ENCODE measurements at regions not wholly inside any gene's neighbourhood (a gene's known extent, or its start where the extent isn't known, plus 50 kb on each side); places are given as distances from the start of the nearest gene placed in this dataset.

DNA sequence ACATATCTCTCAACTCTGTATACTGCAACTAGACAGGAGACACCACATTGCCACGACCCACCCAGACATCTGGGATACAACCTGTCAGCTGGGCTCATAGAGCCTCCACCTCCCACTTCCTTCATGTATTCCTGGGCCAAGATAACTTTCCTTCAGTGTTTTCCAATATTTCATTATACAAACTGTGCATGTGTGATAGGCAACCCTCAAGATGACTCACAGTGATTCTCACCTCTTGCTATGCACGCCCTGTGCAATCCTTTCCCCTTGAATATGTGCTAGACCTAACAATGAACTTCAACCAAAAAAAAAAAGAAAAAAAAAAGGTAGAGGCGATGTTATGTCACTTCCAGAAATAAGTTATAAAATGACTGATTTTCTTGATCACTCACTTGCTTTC, 138.0 kb upstream of the ALCAM start:
- TF ChIP-seq, protein P1, sequence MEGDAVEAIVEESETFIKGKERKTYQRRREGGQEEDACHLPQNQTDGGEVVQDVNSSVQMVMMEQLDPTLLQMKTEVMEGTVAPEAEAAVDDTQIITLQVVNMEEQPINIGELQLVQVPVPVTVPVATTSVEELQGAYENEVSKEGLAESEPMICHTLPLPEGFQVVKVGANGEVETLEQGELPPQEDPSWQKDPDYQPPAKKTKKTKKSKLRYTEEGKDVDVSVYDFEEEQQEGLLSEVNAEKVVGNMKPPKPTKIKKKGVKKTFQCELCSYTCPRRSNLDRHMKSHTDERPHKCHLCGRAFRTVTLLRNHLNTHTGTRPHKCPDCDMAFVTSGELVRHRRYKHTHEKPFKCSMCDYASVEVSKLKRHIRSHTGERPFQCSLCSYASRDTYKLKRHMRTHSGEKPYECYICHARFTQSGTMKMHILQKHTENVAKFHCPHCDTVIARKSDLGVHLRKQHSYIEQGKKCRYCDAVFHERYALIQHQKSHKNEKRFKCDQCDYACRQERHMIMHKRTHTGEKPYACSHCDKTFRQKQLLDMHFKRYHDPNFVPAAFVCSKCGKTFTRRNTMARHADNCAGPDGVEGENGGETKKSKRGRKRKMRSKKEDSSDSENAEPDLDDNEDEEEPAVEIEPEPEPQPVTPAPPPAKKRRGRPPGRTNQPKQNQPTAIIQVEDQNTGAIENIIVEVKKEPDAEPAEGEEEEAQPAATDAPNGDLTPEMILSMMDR (IDR thresholded peaks at IDR 0.05): no peak
- no peak for TF ChIP-seq POLR2A (IDR thresholded peaks at IDR 0.05; ENCODE audit: low read depth)
- TF ChIP-seq POLR2AphosphoS5 (IDR thresholded peaks at IDR 0.05): no peak
